IMR-90 (cell line): ENCODE measurements at regions not wholly inside any gene's neighbourhood (a gene's known extent, or its start where the extent isn't known, plus 50 kb on each side); places are given as distances from the start of the nearest gene placed in this dataset.

Source experiments
- ATAC-seq: fragments of 200-7000 bp; cut with Tn5 transposase; 2 replicates; pipeline ENCODE4 v1.9.1; 2020; ENCODE audit warnings: low read depth, mild to moderate bottlenecking, moderate library complexity
- BruUV-seq: library from RNA; stranded (reverse); fragments of 400-500 nt; replicated peaks from 2 replicates; lab custom pipeline; 2021; lab: Mats Ljungman, UMichigan
- CTCF ChIA-PET: fragments of 300-600 bp; formaldehyde crosslinking; extraction: SDS; loops from one replicate; lab custom pipeline; 2021; ENCODE audit warnings: antibody characterized with exemption; lab: Yijun Ruan, JAX
- POLR2A ChIA-PET: fragments of 300-600 bp; sonication (Branson Sonifier 250); formaldehyde crosslinking; loops from one replicate; lab custom pipeline; 2022; ENCODE audit warnings: antibody characterized with exemption; ENCODE audit not compliant: unreplicated experiment; lab: Charles Lee
- DNase-seq: peaks from one replicate; pipeline ENCODE4 v3.0.0; 2013
- H2AFZ ChIP-seq: replicated peaks from 2 replicates; pipeline ENCODE3; 2013; ENCODE audit warnings: low read length, mild to moderate bottlenecking; ENCODE audit not compliant: poor library complexity
- H2AK5ac ChIP-seq: 2 replicates; pipeline ENCODE4 v1.6.1; 2013; ENCODE audit warnings: low read depth, low read length, inconsistent platforms
- H2AK9ac ChIP-seq: replicated peaks from 2 replicates; pipeline ENCODE3; 2013; ENCODE audit warnings: mild to moderate bottlenecking, low read depth, low read length, moderate library complexity; ENCODE audit not compliant: poor library complexity
- H2BK120ac ChIP-seq: 2 replicates; pipeline ENCODE4 v1.6.1; 2013; ENCODE audit warnings: low read depth, low read length, inconsistent platforms
- H2BK15ac ChIP-seq: 3 replicates; pipeline ENCODE4 v1.6.1; 2013; ENCODE audit warnings: low read depth, low read length, inconsistent platforms
- H2BK20ac ChIP-seq: 2 replicates; pipeline ENCODE4 v1.6.1; 2013; ENCODE audit warnings: low read depth, mild to moderate bottlenecking, inconsistent platforms, low read length, moderate library complexity
- H2BK5ac ChIP-seq: 2 replicates; pipeline ENCODE4 v1.6.1; 2013; ENCODE audit warnings: mild to moderate bottlenecking, low read depth, low read length, inconsistent platforms; ENCODE audit not compliant: poor library complexity, severe bottlenecking
- H3K14ac ChIP-seq: replicated peaks from 2 replicates; pipeline ENCODE4 v1.6.1; 2013; ENCODE audit warnings: low read depth, low read length, inconsistent platforms
- H3K18ac ChIP-seq: 2 replicates; pipeline ENCODE4 v1.6.1; 2013; ENCODE audit warnings: low read depth, low read length, control low read depth
- H3K23ac ChIP-seq: 2 replicates; pipeline ENCODE4 v1.6.1; 2013; ENCODE audit warnings: low read depth, low read length, inconsistent platforms
- H3K27ac ChIP-seq: 2 replicates; pipeline ENCODE4 v1.5.1; 2013; ENCODE audit warnings: mild to moderate bottlenecking, control low read depth, low read length; ENCODE audit not compliant: insufficient read depth
- H3K27me3 ChIP-seq: 2 replicates; pipeline ENCODE4 v1.6.1; 2013; ENCODE audit warnings: low read length; ENCODE audit not compliant: control insufficient read depth, insufficient read depth
- H3K36me3 ChIP-seq: 2 replicates; pipeline ENCODE4 v1.6.1; 2013; ENCODE audit warnings: low read length, mixed read lengths; ENCODE audit not compliant: control insufficient read depth, insufficient read depth
- H3K4ac ChIP-seq: 2 replicates; pipeline ENCODE4 v1.6.1; 2013; ENCODE audit warnings: low read depth, low read length, inconsistent platforms
- H3K4me1 ChIP-seq: 2 replicates; pipeline ENCODE4 v1.6.1; 2013; ENCODE audit warnings: low read length, mixed read lengths; ENCODE audit not compliant: control insufficient read depth, insufficient read depth
- H3K4me2 ChIP-seq: 2 replicates; pipeline ENCODE4 v1.6.1; 2013; ENCODE audit warnings: low read depth, mild to moderate bottlenecking, control low read depth, low read length, moderate library complexity
- H3K4me3 ChIP-seq: 2 replicates; pipeline ENCODE4 v1.5.1; 2013; ENCODE audit warnings: low read depth, mild to moderate bottlenecking, control low read depth, low read length, moderate library complexity; ENCODE audit not compliant: insufficient read depth
- H3K56ac ChIP-seq: 2 replicates; pipeline ENCODE4 v1.6.1; 2013; ENCODE audit warnings: low read length, inconsistent platforms; ENCODE audit not compliant: insufficient read depth; ENCODE audit errors: extremely low read depth
- H3K79me1 ChIP-seq, 2 experiments: 2 replicates each; pipeline ENCODE4 v1.6.1; 2013; ENCODE audit warnings: low read length in 2 of 2, inconsistent platforms in 1 of 2, low read depth in 1 of 2
- H3K9ac ChIP-seq: 2 replicates; pipeline ENCODE4 v1.6.1; 2013; ENCODE audit warnings: low read depth, low read length, control low read depth
- H3K9me1 ChIP-seq: 2 replicates; pipeline ENCODE4 v1.6.1; 2013; ENCODE audit warnings: low read length, inconsistent platforms; ENCODE audit not compliant: insufficient read depth
- H3K9me3 ChIP-seq: 2 replicates; pipeline ENCODE4 v1.6.1; 2013; ENCODE audit warnings: low read length; ENCODE audit not compliant: control insufficient read depth, insufficient read depth
- H4K20me1 ChIP-seq: 2 replicates; pipeline ENCODE4 v1.6.1; 2013; ENCODE audit warnings: low read length, inconsistent platforms; ENCODE audit not compliant: insufficient read depth
- H4K5ac ChIP-seq: 2 replicates; pipeline ENCODE4 v1.6.1; 2013; ENCODE audit warnings: mild to moderate bottlenecking, low read depth, low read length, control low read depth
- H4K8ac ChIP-seq, 2 experiments: 2 replicates each; pipeline ENCODE4 v1.6.1; 2013; ENCODE audit warnings: low read depth in 2 of 2, low read length in 2 of 2, control low read depth in 1 of 2, inconsistent platforms in 1 of 2
- H4K91ac ChIP-seq: 2 replicates; pipeline ENCODE4 v1.6.1; 2013; ENCODE audit warnings: low read depth, low read length, inconsistent platforms; ENCODE audit not compliant: insufficient read depth
- MAFK ChIP-seq: IDR thresholded peaks from 2 replicates; pipeline ENCODE4 v1.6.1; 2012; ENCODE audit warnings: low read depth, low read length, improper control_type of control experiment
- MXI1 ChIP-seq: IDR thresholded peaks from 2 replicates; pipeline ENCODE4 v1.6.1; 2012; ENCODE audit warnings: low read depth, mild to moderate bottlenecking, low read length, moderate library complexity, borderline replicate concordance
- NFE2L2 ChIP-seq: fragments of 150-350 bp; IDR thresholded peaks from 2 replicates; pipeline ENCODE4 v1.6.1; 2016; ENCODE audit warnings: low read depth, mild to moderate bottlenecking, low read length
- RAD21 ChIP-seq: IDR thresholded peaks from 2 replicates; pipeline ENCODE4 v1.6.1; 2012; ENCODE audit warnings: low read length, improper control_type of control experiment
- WGBS, 2 experiments: methylation state at CpG; one replicate each; pipeline versions ENCODE4 v1.1.5 to v1.1.7; 2013; ENCODE audit warnings: missing lambda C conversion rate in 2 of 2; ENCODE audit not compliant: insufficient read length in 1 of 2; ENCODE audit errors: extremely low coverage in 2 of 2; 5-methylcytosine and 5-hydroxymethylcytosine counted together
- dilution Hi-C: fragments of 300-500 bp; cut with HindIII; formaldehyde crosslinking; loops from one replicate; pipeline ENCODE4 v1.14.3; 2018; ENCODE audit warnings: low sequenced_read_pairs; ENCODE audit not compliant: unreplicated experiment
- in situ Hi-C: fragments of 300-500 bp; cut with MboI; formaldehyde crosslinking; loops from 3 replicates; pipeline ENCODE4 v1.14.3; 2019; ENCODE audit warnings: low sequenced_read_pairs, inconsistent platforms, mixed read lengths
- intact Hi-C: fragments of 100-400 bp; cut with micrococcal nuclease; formaldehyde crosslinking; loops from 2 replicates; pipeline ENCODE4 v1.10.0; 2022

DNA sequence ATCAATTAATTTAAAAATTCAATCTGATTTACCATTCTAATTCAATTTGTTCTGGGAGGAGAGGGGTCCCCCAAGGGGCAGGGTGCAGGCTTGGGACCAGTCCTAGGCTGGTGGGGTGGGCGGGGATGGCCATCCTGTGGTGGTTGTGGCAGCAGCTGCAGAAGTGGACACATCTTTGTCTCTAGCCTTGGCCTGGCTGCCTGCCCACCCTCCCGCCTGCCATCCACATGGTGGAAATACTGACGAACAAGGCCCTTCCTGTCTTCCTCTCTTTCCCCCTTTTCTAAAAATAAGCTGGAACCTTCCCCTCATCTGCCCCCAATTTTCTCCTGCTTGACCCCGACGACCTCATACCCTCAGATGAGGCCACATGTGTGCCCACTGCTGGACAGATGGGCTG lies 130.9 kb downstream of the FOXD2 start:
- Histone ChIP-seq H3K14ac (no peak overlapping the region), H2BK15ac (no peak overlapping the region), H4K5ac (no peak overlapping the region), H3K4me2 (no peak overlapping the region), H3K56ac (no peak overlapping the region), H4K91ac (no peak overlapping the region), H2AFZ (peak overlapping the region; percentile 48), H3K79me1 (no peaks in the 10 kb centered on the region), H2BK20ac (no peak overlapping the region), H2AK9ac (no peak overlapping the region), H3K4me1 (no peaks in the 10 kb centered on the region), H2AK5ac (no peak overlapping the region), H3K23ac (no peak overlapping the region), H3K9me1 (no peaks in the 10 kb centered on the region), H3K27me3 (no peaks in the 10 kb centered on the region; the same call in none of the 2 replicates), H3K4ac (no peak overlapping the region), H3K27ac (no peak overlapping the region), H2BK120ac (no peak overlapping the region), H3K36me3 (no peaks in the 10 kb centered on the region), H3K9ac (no peak overlapping the region), H4K8ac (no peak overlapping the region; a peak in 1 of 4 replicates), H2BK5ac (no peak overlapping the region), H4K20me1 (no peaks in the 10 kb centered on the region), H3K4me3 (no peak overlapping the region), H3K18ac (no peak overlapping the region), H3K9me3 (no peaks in the 10 kb centered on the region)
- ATAC-seq (no peak), DNase-seq (no peak)
- in situ Hi-C loops (no loop called here), dilution Hi-C loops (no loop called here), intact Hi-C loops (no loop called here)
- WGBS, 2 experiments, result no CpG with 5 or more reads among the region's 5 CpGs
- POLR2A ChIA-PET, result no interaction called here
- CTCF ChIA-PET, result interaction anchor here (0.6 to 1.9 kb wide), 2 partner anchors 11 kb away, joined by 3 to 4 read pairs; no protein-coding TSS in a partner anchor
- TF ChIP-seq NFE2L2 (no peak), MAFK (no peak), RAD21 (no peak), MXI1 (no peak)
- BruUV-seq, result no TSS peak
